Liver (tissue), 2 donors: ENCODE measurements at regions not wholly inside any gene's neighbourhood (a gene's known extent, or its start where the extent isn't known, plus 50 kb on each side); places are given as distances from the start of the nearest gene placed in this dataset.

Experiments
- TF ChIP-seq, protein P1 (sequence below): fragments of 150-350 bp; IDR thresholded peaks from 2 replicates; pipeline ENCODE4 v1.5.1; 2017; ENCODE audit warnings: improper control_type of control experiment, low read depth, low read length; ENCODE audit not compliant: missing input control
- TF ChIP-seq, protein P2 (sequence below): IDR thresholded peaks from 2 replicates; pipeline ENCODE4 v1.6.1; 2016; ENCODE audit warnings: antibody characterized with exemption
- donor health status: healthy.

DNA sequence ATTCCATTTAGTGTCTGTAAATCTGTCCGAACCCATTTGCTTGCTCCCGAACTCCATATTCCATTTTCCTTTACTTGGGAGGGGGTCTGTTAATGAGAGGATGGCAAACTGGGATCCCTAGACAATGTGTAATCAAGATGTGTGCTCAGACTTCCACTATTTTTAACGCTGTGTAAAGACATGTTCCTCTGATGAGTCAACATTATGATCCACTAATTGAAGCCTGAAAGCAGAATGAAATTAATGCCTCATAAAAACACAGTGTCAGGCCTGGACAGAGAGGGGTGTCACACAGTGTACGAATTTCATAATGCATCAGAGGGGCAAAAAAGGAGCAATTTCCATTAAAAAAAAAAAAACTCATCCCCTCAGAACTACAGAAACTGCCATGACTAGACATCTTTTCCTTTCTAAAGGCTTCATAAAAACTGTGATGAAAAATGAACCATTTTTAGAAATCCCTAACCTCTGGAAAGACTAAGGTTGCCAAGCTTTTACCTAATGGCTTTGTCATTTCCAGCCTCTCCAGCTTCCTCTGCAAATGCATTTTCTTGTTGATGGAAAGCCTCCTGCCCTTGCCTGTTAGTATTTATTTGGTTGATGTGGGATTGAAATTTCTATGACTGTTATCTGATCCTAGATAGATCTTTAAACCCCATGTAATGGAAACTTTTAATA is 209.2 kb upstream of the DCC start:
- TF ChIP-seq, protein P1, sequence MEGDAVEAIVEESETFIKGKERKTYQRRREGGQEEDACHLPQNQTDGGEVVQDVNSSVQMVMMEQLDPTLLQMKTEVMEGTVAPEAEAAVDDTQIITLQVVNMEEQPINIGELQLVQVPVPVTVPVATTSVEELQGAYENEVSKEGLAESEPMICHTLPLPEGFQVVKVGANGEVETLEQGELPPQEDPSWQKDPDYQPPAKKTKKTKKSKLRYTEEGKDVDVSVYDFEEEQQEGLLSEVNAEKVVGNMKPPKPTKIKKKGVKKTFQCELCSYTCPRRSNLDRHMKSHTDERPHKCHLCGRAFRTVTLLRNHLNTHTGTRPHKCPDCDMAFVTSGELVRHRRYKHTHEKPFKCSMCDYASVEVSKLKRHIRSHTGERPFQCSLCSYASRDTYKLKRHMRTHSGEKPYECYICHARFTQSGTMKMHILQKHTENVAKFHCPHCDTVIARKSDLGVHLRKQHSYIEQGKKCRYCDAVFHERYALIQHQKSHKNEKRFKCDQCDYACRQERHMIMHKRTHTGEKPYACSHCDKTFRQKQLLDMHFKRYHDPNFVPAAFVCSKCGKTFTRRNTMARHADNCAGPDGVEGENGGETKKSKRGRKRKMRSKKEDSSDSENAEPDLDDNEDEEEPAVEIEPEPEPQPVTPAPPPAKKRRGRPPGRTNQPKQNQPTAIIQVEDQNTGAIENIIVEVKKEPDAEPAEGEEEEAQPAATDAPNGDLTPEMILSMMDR, result no peak
- TF ChIP-seq, protein P2, sequence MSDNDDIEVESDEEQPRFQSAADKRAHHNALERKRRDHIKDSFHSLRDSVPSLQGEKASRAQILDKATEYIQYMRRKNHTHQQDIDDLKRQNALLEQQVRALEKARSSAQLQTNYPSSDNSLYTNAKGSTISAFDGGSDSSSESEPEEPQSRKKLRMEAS, result no peak
